T47D (cell line): ENCODE measurements at regions not wholly inside any gene's neighbourhood (a gene's known extent, or its start where the extent isn't known, plus 50 kb on each side); places are given as distances from the start of the nearest gene placed in this dataset.

ENCODE experiments used
- DNase-seq, 2 experiments: peaks; one replicate each; pipeline versions ENCODE4 v3.0.0 to v3.0.0-alpha.2; 2011 to 2012; ENCODE audit warnings: low read depth in 1 of 2, low spot score in 1 of 2
- JUND ChIP-seq: IDR thresholded peaks from 2 replicates; pipeline ENCODE4 v1.6.1; 2012; ENCODE audit warnings: low read depth
- in situ Hi-C: cut with HindIII; loops from 2 replicates; pipeline ENCODE4 v1.10.0; 2016; ENCODE audit warnings: low sequenced_read_pairs, low pct_unique_long_range_greater_than_20kb

DNA sequence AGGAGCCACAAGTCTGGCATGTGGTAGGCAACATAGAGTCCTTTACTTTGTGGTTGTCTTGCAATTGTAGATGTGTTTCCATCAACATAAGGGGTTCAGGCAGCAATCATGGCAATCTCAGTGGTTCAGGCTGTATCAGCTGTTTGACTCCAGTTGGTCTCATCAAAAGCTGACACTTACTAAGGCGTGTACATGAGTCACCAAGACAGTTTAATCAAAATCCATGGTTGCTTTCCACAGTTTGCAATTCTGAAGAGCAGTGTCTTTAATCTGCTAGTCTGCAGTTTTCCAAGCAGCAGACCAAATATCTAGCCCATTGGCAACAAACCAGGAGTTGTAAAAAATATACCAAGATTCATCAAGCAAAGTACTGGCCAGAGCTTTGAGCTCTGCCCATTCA, 210.2 kb downstream of the MDFIC start:
- DNase-seq, result no peak
- in situ Hi-C loops, result no loop called here
- no peak for TF ChIP-seq JUND

DNA sequence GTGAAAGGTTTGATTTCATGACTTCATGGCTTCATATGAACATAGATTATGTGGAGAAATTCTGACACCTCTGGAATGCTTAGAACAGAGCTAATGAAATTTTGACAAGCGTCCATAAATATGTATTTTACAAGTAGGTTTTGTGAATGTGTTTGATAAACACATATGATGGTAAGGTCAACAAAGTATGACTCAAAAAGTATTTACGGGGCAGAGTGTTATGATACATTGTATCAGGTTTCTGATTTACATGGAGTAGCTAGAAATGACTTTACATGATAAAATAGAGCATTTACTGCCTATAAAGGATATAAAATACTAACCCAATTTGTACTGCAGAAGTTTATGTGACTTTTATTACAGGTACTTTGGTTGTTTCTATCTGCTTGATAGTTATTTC, 206.3 kb downstream of the MDFIC start:
- no peak for DNase-seq
- in situ Hi-C loops, result no loop called here
- no peak for TF ChIP-seq JUND

DNA sequence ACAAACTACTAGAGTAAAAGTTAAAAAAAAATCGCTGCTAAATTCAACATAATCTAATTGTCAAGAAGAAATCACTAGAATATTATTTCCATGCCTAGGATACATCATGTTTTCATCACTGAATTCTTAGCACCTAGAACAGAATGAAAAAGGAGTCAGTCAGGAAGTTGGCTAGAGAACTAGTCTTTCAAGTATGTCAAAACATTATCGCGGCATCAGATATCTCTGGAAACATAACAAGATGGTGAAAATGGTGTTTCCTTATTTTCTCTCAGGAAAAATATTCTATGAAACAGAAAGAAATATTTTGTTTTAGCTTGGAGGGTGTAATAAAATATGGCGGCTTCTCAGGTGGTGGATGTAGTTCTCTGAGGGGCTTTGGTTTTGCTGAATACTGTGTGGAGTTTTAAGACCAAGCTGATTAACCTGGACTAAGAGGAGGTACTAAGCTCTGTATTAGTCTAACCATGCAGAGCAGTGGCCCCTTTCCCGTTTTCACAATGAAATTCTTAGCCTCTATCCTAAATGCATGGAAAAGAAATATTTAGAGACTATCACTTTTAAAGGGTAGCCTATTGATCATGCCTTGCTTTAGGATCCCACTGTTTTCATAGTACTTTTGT, 205.6 kb downstream of the MDFIC start:
- in situ Hi-C loops, result no loop called here
- no peak for TF ChIP-seq JUND
- peak in 1 of 2 experiments; percentile 69 for DNase-seq

DNA sequence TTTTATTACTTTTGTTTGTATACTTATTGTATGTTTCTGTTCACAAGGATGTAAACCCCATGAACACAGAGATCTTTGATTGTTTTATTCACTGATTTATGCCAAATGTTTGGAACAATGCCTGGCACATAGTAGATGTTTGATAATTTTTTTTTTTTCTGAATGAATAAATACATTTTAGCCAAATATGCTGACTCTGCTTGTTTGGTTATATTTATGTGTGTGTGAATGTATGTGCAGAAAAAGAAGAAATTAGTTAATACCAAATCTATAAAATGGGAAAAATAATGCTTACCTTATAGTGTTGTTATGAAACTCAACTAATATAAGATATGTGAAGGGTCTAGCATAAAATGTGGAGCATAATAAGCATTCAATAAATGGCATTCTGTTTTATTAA, 203.9 kb downstream of the MDFIC start:
- DNase-seq, result no peak
- in situ Hi-C loops, result no loop called here
- no peak for TF ChIP-seq JUND

DNA sequence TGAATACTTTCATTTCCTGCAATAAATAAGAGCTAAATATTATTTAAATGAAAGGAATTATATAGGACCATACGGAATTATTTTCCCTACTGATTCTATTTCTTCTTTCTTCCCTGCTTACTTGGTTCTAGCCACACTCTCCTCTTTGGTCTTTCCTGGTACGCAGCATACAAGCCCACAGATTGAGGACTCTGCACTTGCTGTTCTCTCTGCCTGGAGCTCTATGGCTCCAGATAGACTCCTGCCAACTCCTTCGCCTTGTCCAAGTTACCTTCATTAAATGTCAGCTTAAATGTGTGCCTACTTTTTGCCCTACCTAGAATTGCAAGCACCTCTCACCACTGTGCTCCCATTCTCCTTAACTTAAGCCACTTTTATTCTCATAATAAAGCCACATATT, 203.4 kb downstream of the MDFIC start:
- DNase-seq, result no peak
- in situ Hi-C loops, result no loop called here
- no peak for TF ChIP-seq JUND

DNA sequence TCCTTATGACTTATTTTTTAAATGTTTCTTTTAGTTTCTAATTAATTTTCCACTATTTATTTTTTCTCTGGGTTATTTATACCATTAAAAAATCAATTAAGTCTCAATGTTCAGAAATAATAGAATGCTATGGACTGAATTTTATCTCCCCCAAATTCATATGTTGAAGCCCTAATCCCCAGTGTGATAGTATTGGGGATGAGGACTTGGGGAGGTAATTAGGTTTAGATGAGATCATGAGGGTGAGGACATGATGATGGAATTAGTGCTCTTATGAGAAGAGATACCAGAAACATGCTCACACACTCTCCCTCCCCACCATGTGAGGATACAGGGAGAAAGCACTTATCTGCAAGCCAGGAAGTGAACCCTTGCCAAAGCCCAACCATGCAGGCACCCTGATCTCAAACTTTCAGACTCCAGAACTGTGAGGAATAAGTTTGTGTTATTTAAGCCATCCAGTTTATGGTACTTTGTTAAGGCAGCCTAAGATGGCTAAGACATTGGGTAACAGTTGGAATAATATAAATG, 202.6 kb downstream of the MDFIC start:
- TF ChIP-seq JUND, result no peak
- DNase-seq, result no peak
- in situ Hi-C loops, result no loop called here

DNA sequence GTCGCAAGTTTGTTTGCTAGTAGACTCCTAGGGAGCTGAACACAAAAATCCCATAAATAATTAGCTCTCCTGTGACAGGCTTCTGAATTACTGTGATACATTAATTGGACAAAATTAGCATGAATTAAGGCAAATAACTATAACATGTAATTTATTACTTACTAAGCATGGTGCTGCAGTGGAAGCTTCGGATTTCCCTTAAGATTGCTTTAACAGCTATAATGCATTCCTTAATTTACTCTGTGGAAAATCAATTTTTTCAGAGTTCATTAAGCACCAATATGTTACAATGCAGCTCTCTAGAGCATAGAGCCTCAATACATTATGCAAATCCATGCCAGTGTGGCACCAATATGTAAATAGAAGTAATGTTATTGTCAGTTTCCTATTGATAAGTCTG, 201.5 kb downstream of the MDFIC start:
- in situ Hi-C loops, result no loop called here
- TF ChIP-seq JUND, result no peak
- no peak for DNase-seq

DNA sequence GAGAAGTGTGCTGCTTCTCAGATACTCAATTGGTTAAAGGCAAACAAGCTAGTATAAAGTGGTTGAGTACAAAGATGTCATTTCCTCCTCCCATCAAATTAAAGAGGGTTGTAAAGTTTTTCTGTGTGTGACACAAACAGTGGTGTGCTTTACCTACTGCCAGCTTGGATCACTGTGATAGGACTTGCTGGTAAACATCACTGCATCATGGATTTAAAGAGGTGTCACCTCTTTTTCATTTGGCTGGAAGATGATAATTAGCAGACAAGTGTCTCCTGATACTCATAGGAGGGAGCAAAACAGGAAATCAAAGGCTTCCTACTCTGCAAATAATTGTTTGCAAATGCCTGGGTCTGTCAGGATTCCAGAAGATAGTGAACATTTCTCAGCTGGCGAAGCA, 200.5 kb downstream of the MDFIC start:
- DNase-seq, result no peak
- TF ChIP-seq JUND, result no peak
- in situ Hi-C loops, result no loop called here

DNA sequence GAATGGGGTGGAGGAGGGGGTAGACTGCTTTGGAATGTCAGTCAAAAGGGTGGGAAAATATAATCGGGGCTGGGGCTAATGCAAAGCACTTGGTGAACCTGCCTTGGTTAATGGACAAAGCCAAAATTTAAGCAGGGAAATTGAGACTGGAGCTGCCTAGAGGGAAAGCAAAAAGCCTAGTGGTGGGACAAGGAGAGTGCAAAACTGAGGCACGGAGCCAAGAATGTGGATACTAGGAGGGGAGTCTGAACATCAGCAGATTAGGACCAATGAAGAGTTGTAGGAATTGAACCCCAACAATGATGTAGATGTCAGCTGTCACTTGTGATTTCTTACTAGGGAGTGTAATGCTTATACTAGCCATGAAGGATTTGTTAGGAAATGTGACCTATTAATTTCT, 195.9 kb downstream of the MDFIC start:
- TF ChIP-seq JUND, result no peak
- in situ Hi-C loops, result no loop called here
- no peak for DNase-seq

DNA sequence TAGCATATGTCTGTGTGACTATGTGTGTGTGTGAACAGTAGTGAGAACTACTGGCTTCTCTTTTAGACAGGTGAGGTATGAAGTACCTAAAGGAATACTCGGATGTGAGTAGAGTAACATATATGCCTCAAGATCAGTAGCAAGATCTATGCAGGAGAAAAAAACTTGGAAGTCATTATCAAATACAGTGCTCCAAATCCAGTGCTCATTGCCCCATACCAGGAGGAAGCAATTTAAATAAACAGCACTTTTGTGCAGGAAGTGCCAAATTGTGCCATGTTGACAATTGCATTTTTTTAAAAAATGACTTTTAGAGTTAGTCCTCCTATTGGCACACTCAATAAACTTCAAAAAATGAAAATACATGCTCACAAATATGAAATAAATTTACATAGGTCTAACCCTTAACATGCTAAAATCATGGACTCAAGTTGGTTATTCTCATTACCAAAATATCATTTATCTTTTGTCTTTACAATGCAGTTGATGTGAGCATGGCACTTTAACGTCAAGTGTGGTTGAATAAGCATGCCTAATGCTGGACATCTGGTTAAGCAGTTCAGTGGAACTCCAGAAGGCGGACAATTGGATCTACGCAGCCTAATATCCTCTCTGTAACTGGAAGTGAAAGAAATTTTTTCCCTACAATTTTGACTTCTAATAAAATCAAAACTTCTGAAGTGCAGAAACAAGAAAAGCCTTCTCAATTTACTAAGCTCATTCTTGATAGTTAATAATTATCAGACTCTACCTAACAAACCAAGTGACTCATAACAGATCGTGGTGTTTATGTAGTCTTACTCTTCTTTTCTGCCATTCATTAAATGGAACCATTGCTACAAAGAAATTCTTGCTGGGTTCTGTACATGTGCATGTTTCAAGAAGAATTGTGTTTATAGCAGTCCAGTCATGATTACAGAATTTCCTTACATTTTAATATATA, 195.2 kb downstream of the MDFIC start:
- no peak for DNase-seq
- in situ Hi-C loops, result no loop called here
- TF ChIP-seq JUND, result no peak

DNA sequence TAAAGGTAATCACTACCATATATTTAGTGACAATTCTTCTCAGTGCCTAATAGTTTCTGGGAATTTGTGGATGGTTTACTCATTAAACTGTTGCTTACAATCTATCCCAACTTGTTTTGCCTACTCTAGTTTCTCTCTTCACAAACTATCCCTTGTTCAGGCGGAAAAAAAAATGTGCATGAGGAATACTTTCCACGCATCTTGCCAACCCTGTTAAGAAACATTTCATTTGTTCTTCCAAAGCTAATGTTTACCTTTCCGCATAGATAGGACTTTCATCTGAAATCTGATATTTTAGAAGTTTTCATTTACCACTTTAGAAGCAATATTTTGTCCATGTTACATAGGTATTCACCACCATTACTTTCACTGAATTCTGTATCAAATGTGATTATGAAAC, 191.9 kb downstream of the MDFIC start:
- no peak for DNase-seq
- in situ Hi-C loops, result no loop called here
- TF ChIP-seq JUND, result no peak

DNA sequence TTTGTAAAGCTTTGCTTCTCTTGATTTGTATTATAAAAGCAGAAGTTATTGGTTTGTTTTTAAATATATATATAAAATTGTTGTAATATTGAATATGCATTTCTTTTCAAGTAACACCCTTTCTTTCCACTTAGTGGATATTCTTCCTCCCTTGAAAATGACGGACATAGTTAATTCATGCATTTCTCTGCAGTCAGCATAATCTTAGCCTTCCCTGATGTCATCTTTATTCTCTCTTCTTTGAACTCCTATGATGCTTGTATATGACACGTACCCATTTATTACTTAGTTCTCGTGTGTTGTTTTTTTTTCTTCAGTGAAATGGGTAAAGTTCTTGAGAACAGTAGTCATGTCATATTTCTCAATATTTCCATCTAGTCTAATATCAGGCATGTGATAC, 191.2 kb downstream of the MDFIC start:
- TF ChIP-seq JUND, result no peak
- in situ Hi-C loops, result no loop called here
- no peak for DNase-seq

DNA sequence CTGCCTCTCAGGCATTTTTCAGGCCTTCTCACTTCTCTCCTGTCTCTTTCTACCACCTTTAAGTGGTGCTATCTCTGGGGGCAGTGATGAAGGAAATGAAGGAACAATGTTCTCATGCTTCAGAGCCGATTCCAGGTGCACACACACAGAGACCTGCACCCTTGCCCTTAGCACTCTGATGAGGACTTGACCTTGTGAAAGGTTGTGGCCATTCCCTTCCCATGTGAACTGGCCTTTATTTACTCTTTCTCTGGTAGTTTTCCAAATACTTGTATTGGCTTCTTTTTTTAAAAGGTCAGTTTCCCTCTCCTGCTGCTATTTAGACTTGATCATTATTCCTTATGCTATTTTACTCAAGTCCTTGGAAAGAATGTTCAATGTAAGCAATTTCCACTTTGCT, 188.6 kb downstream of the MDFIC start:
- TF ChIP-seq JUND, result no peak
- no peak for DNase-seq
- in situ Hi-C loops, result no loop called here
